ENCODE measurements at regions not wholly inside any gene's neighbourhood (a gene's known extent, or its start where the extent isn't known, plus 50 kb on each side); places are given as distances from the start of the nearest gene placed in this dataset.
"Not testable (repeated sequence)": the region's sequence is repeated elsewhere in the genome, so short reads cannot be mapped to it uniquely, and the experiment has no call there.

DNA sequence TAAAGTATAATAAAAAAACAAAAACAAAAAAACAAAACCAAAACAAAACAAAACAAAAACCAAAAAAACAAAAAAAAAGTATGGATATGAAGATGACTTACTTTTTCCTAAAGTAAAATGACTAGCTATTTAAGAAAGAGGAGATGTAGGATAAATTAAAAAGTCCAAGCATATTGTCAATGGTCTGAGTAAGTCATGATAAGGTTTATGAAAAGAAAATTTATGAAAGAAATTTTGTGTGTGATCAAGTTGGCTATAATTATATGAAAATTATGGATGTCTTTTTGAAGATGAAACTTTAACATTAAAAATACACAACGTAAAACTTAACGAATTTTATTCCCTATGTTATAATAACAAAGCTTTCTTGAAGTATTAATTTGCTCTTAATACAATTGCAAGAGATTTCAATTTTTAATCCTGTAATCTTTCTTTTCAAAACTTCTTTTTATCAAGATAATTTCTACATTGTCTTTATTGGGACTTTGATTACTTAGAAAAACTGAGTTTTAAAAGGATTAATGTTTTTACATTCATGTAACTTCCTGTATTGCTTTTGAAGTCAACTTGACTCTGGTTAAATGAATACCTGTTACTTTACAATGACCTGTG is 200.9 kb upstream of the IVNS1ABP start:
- no peak for ATAC-seq (ENCODE audit: insufficient number of reproducible peaks, low FRiP score, low read depth)
- Histone ChIP-seq H3K4me3 (no peak overlapping the region), H3K36me3 (no peaks in the 10 kb centered on the region), H3K27ac (no peak overlapping the region), H3K27me3 (replicated peaks; ENCODE audit: insufficient read depth) (no peaks in the 10 kb centered on the region), H3K9me3 (no peaks in the 10 kb centered on the region), H3K4me1 (ENCODE audit: control insufficient read depth in 1 of 2, low read depth in 2 of 2) (no peaks in the 10 kb centered on the region)
- TF ChIP-seq, protein P1, sequence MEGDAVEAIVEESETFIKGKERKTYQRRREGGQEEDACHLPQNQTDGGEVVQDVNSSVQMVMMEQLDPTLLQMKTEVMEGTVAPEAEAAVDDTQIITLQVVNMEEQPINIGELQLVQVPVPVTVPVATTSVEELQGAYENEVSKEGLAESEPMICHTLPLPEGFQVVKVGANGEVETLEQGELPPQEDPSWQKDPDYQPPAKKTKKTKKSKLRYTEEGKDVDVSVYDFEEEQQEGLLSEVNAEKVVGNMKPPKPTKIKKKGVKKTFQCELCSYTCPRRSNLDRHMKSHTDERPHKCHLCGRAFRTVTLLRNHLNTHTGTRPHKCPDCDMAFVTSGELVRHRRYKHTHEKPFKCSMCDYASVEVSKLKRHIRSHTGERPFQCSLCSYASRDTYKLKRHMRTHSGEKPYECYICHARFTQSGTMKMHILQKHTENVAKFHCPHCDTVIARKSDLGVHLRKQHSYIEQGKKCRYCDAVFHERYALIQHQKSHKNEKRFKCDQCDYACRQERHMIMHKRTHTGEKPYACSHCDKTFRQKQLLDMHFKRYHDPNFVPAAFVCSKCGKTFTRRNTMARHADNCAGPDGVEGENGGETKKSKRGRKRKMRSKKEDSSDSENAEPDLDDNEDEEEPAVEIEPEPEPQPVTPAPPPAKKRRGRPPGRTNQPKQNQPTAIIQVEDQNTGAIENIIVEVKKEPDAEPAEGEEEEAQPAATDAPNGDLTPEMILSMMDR (IDR thresholded peaks at IDR 0.05), result no peak
- no peak for DNase-seq (ENCODE audit: low spot score)

DNA sequence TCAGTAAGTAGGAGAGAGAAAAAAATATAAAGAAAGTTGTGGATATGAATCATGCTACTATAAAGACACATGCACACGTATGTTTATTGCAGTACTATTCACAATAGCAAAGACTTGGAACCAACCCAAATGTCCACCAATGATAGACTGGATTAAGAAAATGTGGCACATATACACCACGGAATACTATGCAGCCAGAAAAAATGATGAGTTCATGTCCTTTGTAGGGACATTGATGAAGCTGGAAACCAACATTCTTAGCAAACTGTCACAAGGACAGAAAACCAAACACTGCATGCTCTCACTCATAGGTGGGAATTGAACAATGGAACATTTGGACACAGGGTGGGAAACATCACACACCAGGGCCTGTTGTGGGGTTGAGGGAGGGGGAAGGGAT is 200.3 kb upstream of the IVNS1ABP start:
- not testable (repeated sequence) for H3K4me1 ChIP-seq (ENCODE audit: control insufficient read depth in 1 of 2, low read depth in 2 of 2); H3K4me3 ChIP-seq; H3K27ac ChIP-seq; H3K36me3 ChIP-seq; H3K9me3 ChIP-seq; ATAC-seq (ENCODE audit: insufficient number of reproducible peaks, low FRiP score, low read depth); DNase-seq (ENCODE audit: low spot score); H3K27me3 ChIP-seq (replicated peaks; ENCODE audit: insufficient read depth)

DNA sequence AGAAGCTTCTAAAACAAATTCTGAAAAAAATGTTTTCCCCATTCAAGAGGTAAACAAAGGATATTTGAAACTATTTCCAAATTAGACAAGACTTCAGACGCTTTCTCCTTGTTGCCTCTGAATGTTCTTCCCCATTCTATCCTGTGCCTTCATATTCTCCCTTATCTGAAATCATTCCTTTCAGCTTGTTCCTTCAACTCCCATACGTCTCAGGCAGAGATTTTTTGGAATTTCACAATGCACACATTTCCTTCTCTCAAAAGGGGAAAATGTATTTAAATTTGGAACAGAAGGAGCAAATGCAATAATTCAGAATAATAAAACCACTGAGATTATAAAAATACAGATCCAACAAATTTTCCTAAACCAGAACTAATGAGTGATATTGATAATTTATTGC is 198.7 kb upstream of the IVNS1ABP start:
- Histone ChIP-seq H3K4me1 (ENCODE audit: control insufficient read depth in 1 of 2, low read depth in 2 of 2) (no peaks in the 10 kb centered on the region), H3K36me3 (no peaks in the 10 kb centered on the region), H3K27me3 (replicated peaks; ENCODE audit: insufficient read depth) (no peaks in the 10 kb centered on the region), H3K27ac (no peak overlapping the region), H3K4me3 (no peak overlapping the region), H3K9me3 (no peaks in the 10 kb centered on the region)
- DNase-seq (ENCODE audit: low spot score) (no peak), ATAC-seq (ENCODE audit: insufficient number of reproducible peaks, low FRiP score, low read depth) (no peak)
- TF ChIP-seq, protein P1 (IDR thresholded peaks at IDR 0.05), result no peak

DNA sequence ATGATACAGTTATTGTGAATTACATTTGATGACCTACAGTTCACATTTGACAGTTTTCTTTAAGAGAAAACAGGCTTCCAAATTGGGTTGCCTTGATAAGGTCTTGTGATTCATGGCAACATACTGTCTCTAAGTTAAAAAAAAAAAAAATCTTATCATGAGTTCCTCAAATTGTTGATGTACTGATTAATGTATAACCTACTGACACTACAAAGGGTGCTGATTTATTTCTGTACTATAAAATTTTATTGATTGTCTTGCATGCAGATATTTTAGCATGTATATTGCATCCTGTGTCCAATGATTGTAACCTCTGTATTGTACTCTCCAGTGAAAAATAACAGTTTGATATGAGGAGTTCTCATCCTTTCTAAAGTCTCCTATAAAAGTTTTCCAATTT is 197.3 kb upstream of the IVNS1ABP start:
- ATAC-seq (ENCODE audit: insufficient number of reproducible peaks, low FRiP score, low read depth) (no peak), DNase-seq (ENCODE audit: low spot score) (no peak)

DNA sequence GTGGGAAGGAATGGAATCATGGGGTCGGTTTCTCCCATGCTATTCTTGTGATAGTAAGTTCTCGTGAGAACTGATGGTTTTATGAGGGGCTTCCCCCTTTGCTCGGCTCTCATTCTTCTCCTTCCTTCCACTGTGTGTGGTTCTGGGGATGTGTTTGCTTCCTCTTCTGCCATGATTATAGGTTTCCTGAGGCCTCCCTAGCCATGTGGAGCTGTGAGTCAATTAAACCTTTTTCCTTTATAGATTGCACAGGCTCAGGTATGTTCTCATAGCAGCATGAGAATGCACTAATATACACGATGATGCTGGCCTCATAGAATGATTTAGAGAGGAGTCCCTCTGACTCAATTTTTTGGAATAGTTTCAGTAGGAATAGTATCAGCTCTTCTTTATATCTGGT is 195.4 kb upstream of the IVNS1ABP start:
- Histone ChIP-seq H3K27ac (no peak overlapping the region), H3K27me3 (replicated peaks; ENCODE audit: insufficient read depth) (no peaks in the 10 kb centered on the region), H3K4me1 (ENCODE audit: control insufficient read depth in 1 of 2, low read depth in 2 of 2) (no peaks in the 10 kb centered on the region), H3K9me3 (no peaks in the 10 kb centered on the region), H3K36me3 (no peaks in the 10 kb centered on the region), H3K4me3 (no peak overlapping the region)
- TF ChIP-seq, protein P1 (IDR thresholded peaks at IDR 0.05), result no peak
- DNase-seq (ENCODE audit: low spot score) (no peak), ATAC-seq (ENCODE audit: insufficient number of reproducible peaks, low FRiP score, low read depth) (no peak)

More for the DNA sequence above, 197.3 kb upstream of the IVNS1ABP start:
- Histone ChIP-seq H3K4me1 (ENCODE audit: control insufficient read depth in 1 of 2, low read depth in 2 of 2) (no peaks in the 10 kb centered on the region), H3K36me3 (no peaks in the 10 kb centered on the region), H3K27ac (no peak overlapping the region), H3K9me3 (no peaks in the 10 kb centered on the region), H3K4me3 (no peak overlapping the region), H3K27me3 (replicated peaks; ENCODE audit: insufficient read depth) (no peaks in the 10 kb centered on the region)
- TF ChIP-seq, protein P1 (IDR thresholded peaks at IDR 0.05), result no peak

DNA sequence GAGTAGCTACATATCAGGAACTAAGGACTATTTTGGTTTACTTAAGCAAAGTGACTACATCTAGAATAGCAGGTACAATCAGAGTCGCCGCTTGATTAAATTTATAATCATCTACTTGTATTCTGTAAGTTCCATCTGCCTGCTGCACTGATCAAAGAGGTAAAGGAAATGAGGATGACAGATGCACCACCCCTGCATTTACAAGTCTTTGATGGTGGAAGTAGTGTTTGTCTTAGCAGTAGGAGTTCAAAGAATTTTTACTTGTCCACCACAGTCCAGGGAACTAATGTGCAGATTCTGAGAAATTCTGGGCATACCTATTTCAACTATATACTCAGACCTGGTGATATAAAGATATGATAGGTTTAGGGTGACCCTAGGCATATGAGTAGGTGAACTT is 184.1 kb upstream of the IVNS1ABP start:
- Histone ChIP-seq H3K36me3 (no peaks in the 10 kb centered on the region), H3K4me3 (no peak overlapping the region), H3K27ac (no peak overlapping the region), H3K27me3 (replicated peaks; ENCODE audit: insufficient read depth) (no peaks in the 10 kb centered on the region), H3K9me3 (peaks cover 3% of the 10 kb centered on the region), H3K4me1 (ENCODE audit: control insufficient read depth in 1 of 2, low read depth in 2 of 2) (no peaks in the 10 kb centered on the region)
- ATAC-seq (ENCODE audit: insufficient number of reproducible peaks, low FRiP score, low read depth) (no peak), DNase-seq (ENCODE audit: low spot score) (no peak)
- TF ChIP-seq, protein P1 (IDR thresholded peaks at IDR 0.05), result no peak

Measured in thoracic aorta (tissue), 2 donors.